ENCODE measurements at regions not wholly inside any gene's neighbourhood (a gene's known extent, or its start where the extent isn't known, plus 50 kb on each side); places are given as distances from the start of the nearest gene placed in this dataset.

GRCh38 chr6:134368670-134369069 is 50.8 kb upstream of the SGK1 start:
- H3K4me3 ChIP-seq, result no peak overlapping the region
- 79% methylated on average over 2 of the region's 2 CpGs for WGBS (ENCODE audit: insufficient coverage, low coverage, low lambda C conversion rate, missing lambda C conversion rate)
- intact Hi-C loops (cut with DNase I), result no loop called here
- no peaks in the 10 kb centered on the region for H3K36me3 ChIP-seq
- DNase-seq, result peak in 1 of 3 donors; percentile 78
- no peaks in the 10 kb centered on the region for H3K9me3 ChIP-seq
- H3K27me3 ChIP-seq, result no peaks in the 10 kb centered on the region
- H3K4me1 ChIP-seq, result no peaks in the 10 kb centered on the region
- no peak overlapping the region for H3K27ac ChIP-seq
- TF ChIP-seq CTCF (IDR thresholded peaks at IDR 0.05), result no peak
- TF ChIP-seq POLR2A (IDR thresholded peaks at IDR 0.05), result no peak
- peak; percentile 61 to 84 (median 70) for ATAC-seq

Data from right lobe of liver (tissue), 6 donors.